ENCODE measurements at regions not wholly inside any gene's neighbourhood (a gene's known extent, or its start where the extent isn't known, plus 50 kb on each side); places are given as distances from the start of the nearest gene placed in this dataset.

DNA sequence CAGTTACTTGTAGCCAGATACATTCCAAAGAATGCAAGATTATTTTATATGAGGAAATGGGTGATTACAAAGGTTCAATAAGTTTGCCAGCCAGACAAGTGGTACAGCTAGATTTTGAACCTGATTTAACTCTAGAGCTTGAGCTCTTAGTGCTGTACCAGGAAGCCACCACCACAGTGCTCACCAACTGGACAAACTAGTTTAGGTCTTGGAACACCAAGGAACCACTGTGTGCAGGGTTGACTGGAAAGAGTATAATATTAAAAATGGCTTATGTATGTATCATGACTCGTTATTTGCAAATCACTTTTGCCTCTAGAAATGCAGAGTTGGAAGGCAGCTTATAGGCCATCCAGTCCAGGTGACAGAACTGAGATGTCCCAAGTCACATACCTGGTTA lies 177.2 kb downstream of the TXNL1 start:
- DNase-seq (ENCODE audit: low read depth, low spot score) = no peak
- no peak overlapping the region for H3K27ac ChIP-seq
- no peaks in the 10 kb centered on the region for H3K36me3 ChIP-seq (ENCODE audit: insufficient read depth, low read length)
- TF ChIP-seq EZH2 (IDR thresholded peaks at IDR 0.05) = no peak
- TF ChIP-seq POLR2AphosphoS5 (IDR thresholded peaks at IDR 0.05; ENCODE audit: borderline replicate concordance, low read depth, low read length) = no peak
- no peak for TF ChIP-seq FOXP2 (optimal IDR thresholded peaks at IDR 0.05; ENCODE audit: control extremely low read depth, extremely low read length, insufficient read depth)
- no peaks in the 10 kb centered on the region for H3K9me3 ChIP-seq (ENCODE audit: low read depth, low read length)
- no peak overlapping the region for H3K4me3 ChIP-seq
- H3K9ac ChIP-seq (ENCODE audit: insufficient read length) = no peak overlapping the region

DNA sequence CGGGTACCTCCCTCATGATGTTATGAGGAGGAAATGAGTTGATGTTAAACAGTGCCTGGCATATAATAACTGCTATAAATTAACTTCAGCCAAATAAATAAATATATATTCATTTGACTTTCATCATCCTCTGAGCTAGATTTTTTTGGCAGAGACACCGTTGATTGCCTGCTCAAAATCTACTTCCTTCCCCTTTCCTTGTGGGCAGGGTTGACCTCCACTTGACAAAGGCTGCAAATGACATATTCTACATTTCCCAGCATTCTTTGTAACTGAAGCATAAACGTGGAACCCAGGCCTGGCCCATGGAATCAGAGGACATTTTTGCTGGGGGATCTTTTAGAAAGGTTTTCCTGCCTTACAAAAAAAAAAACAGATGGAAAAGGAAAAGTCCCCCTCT lies 177.8 kb downstream of the TXNL1 start:
- no peaks in the 10 kb centered on the region for H3K9me3 ChIP-seq (ENCODE audit: low read depth, low read length)
- no peak for TF ChIP-seq FOXP2 (optimal IDR thresholded peaks at IDR 0.05; ENCODE audit: control extremely low read depth, extremely low read length, insufficient read depth)
- TF ChIP-seq EZH2 (IDR thresholded peaks at IDR 0.05) = no peak
- TF ChIP-seq POLR2AphosphoS5 (IDR thresholded peaks at IDR 0.05; ENCODE audit: borderline replicate concordance, low read depth, low read length) = no peak
- H3K36me3 ChIP-seq (ENCODE audit: insufficient read depth, low read length) = no peaks in the 10 kb centered on the region
- no peak overlapping the region for H3K27ac ChIP-seq
- H3K4me3 ChIP-seq = no peak overlapping the region
- no peak overlapping the region for H3K9ac ChIP-seq (ENCODE audit: insufficient read length)
- DNase-seq (ENCODE audit: low read depth, low spot score) = no peak

DNA sequence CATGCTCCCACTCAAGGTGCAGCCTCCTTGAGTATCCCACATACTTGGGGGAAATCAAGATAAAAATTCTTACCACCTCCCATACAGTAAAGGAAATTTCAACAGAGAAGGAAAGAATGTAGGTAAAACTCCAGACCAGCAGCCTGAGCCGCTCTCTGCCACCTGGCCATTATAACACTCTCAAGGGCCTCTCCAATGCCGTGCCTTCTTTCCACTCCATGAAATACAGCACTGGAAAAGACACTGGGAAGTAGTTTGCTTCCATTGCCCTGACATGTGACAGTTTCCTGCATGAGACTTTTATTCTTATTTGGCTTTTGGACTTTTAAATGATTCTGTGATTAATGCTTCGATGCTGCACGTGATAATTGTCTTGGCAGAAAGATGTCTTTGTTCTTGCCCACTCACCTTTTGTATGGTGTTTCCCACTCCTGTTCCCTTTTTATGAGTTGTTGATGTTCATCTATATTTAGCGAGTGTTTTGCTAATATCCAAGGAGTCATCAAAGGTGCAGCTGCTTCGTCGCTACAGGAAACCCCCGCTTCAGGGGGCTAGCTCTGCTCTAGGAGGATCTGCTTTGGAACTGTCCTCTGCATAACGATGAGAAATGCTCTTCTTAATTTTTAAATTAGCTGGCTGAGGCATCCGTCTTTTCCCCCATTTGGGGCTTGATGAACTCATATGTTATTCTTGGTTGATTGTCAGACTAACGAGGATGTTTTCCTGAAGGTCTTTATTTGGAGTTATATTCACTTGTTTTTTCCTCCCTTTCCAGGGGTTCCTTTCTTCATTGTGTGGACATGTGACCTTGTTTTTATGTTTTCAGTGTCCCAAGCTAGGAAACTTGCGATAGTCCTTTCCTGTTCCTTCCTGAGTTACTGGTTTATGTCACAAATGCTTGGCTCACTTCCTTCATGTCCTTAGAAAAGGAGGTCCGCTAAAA lies 179.4 kb downstream of the TXNL1 start:
- no peak overlapping the region for H3K27ac ChIP-seq
- H3K36me3 ChIP-seq (ENCODE audit: insufficient read depth, low read length) = no peaks in the 10 kb centered on the region
- H3K9ac ChIP-seq (ENCODE audit: insufficient read length) = no peak overlapping the region
- DNase-seq (ENCODE audit: low read depth, low spot score) = no peak
- H3K4me3 ChIP-seq = no peak overlapping the region
- TF ChIP-seq POLR2AphosphoS5 (IDR thresholded peaks at IDR 0.05; ENCODE audit: borderline replicate concordance, low read depth, low read length) (no peak), FOXP2 (optimal IDR thresholded peaks at IDR 0.05; ENCODE audit: control extremely low read depth, extremely low read length, insufficient read depth) (no peak), EZH2 (IDR thresholded peaks at IDR 0.05) (no peak)
- H3K9me3 ChIP-seq (ENCODE audit: low read depth, low read length) = no peaks in the 10 kb centered on the region

DNA sequence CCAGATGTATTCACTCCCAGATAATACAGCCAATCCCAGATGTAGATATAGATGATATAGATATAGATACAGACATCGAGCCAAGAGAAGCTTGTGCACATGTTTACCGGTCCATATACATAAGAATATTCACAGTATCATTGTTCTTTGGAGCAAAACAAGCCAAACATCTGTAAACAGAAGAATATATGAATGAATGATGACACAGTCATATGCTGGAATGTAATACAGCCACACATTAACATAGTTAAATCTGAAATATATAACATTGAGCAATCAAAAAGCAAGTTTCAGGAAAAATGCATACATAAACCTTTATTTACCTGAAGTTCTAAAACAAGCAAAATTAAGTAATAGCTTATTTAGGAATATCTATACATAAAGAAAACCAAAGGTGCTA lies 182.5 kb downstream of the TXNL1 start:
- H3K27ac ChIP-seq = no peak overlapping the region
- H3K4me3 ChIP-seq = no peak overlapping the region
- DNase-seq (ENCODE audit: low read depth, low spot score) = no peak
- no peaks in the 10 kb centered on the region for H3K9me3 ChIP-seq (ENCODE audit: low read depth, low read length)
- H3K9ac ChIP-seq (ENCODE audit: insufficient read length) = no peak overlapping the region
- no peak for TF ChIP-seq EZH2 (IDR thresholded peaks at IDR 0.05)
- TF ChIP-seq FOXP2 (optimal IDR thresholded peaks at IDR 0.05; ENCODE audit: control extremely low read depth, extremely low read length, insufficient read depth) = no peak
- no peak for TF ChIP-seq POLR2AphosphoS5 (IDR thresholded peaks at IDR 0.05; ENCODE audit: borderline replicate concordance, low read depth, low read length)
- no peaks in the 10 kb centered on the region for H3K36me3 ChIP-seq (ENCODE audit: insufficient read depth, low read length)

- H3K27ac ChIP-seq = no peak overlapping the region
- no peak for TF ChIP-seq FOXP2 (optimal IDR thresholded peaks at IDR 0.05; ENCODE audit: control extremely low read depth, extremely low read length, insufficient read depth)
- no peak for TF ChIP-seq POLR2AphosphoS5 (IDR thresholded peaks at IDR 0.05; ENCODE audit: borderline replicate concordance, low read depth, low read length)
- no peak for TF ChIP-seq EZH2 (IDR thresholded peaks at IDR 0.05)
- no peaks in the 10 kb centered on the region for H3K36me3 ChIP-seq (ENCODE audit: insufficient read depth, low read length)
Observed at GRCh38 chr18:56455141-56455540, 183.3 kb downstream of the TXNL1 start.

GRCh38 chr18:56453631-56454030 lies 184.8 kb downstream of the TXNL1 start:
- Histone ChIP-seq H3K9ac (ENCODE audit: insufficient read length) (no peak overlapping the region), H3K36me3 (ENCODE audit: insufficient read depth, low read length) (no peaks in the 10 kb centered on the region), H3K4me3 (no peak overlapping the region), H3K27ac (0 out of 2 replicates have a peak overlapping the region, but pooled peaks have one; percentile 16), H3K9me3 (ENCODE audit: low read depth, low read length) (no peaks in the 10 kb centered on the region)
- DNase-seq (ENCODE audit: low read depth, low spot score) = no peak
- no peak for TF ChIP-seq EZH2 (IDR thresholded peaks at IDR 0.05)
- TF ChIP-seq POLR2AphosphoS5 (IDR thresholded peaks at IDR 0.05; ENCODE audit: borderline replicate concordance, low read depth, low read length) = no peak
- TF ChIP-seq FOXP2 (optimal IDR thresholded peaks at IDR 0.05; ENCODE audit: control extremely low read depth, extremely low read length, insufficient read depth) = no peak

More at GRCh38 chr18:56455141-56455540, 183.3 kb downstream of the TXNL1 start:
- no peak for DNase-seq (ENCODE audit: low read depth, low spot score)
- H3K4me3 ChIP-seq = no peak overlapping the region
- no peaks in the 10 kb centered on the region for H3K9me3 ChIP-seq (ENCODE audit: low read depth, low read length)
- H3K9ac ChIP-seq (ENCODE audit: insufficient read length) = no peak overlapping the region

GRCh38 chr18:56451188-56451587 lies 187.2 kb downstream of the TXNL1 start:
- Histone ChIP-seq H3K36me3 (ENCODE audit: insufficient read depth, low read length) (no peaks in the 10 kb centered on the region), H3K27ac (no peak overlapping the region), H3K9ac (ENCODE audit: insufficient read length) (no peak overlapping the region), H3K4me3 (no peak overlapping the region), H3K9me3 (ENCODE audit: low read depth, low read length) (no peaks in the 10 kb centered on the region)
- TF ChIP-seq POLR2AphosphoS5 (IDR thresholded peaks at IDR 0.05; ENCODE audit: borderline replicate concordance, low read depth, low read length) (no peak), FOXP2 (optimal IDR thresholded peaks at IDR 0.05; ENCODE audit: control extremely low read depth, extremely low read length, insufficient read depth) (no peak), EZH2 (IDR thresholded peaks at IDR 0.05) (no peak)
- DNase-seq (ENCODE audit: low read depth, low spot score) = no peak

DNA sequence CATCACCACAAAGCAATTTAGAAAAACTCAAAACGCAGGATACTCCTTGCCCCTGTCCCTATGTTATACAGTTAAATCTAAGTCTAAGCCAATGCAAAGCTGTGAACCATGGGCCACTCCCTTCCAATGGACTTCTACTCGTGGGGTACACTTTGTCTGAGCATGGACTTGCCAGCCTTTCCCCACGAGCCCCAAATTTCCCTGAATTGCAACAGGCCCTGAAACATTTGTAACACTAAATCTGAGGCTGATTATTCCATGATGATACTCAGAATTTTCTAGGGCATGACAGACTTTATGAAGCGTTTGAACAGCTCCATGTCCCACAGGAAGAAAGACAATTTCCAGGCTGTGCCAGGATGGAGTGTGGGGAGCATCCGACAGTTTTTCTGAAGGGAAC lies 189.6 kb downstream of the TXNL1 start:
- TF ChIP-seq POLR2AphosphoS5 (IDR thresholded peaks at IDR 0.05; ENCODE audit: borderline replicate concordance, low read depth, low read length) = no peak
- TF ChIP-seq EZH2 (IDR thresholded peaks at IDR 0.05) = no peak
- no peak for TF ChIP-seq FOXP2 (optimal IDR thresholded peaks at IDR 0.05; ENCODE audit: control extremely low read depth, extremely low read length, insufficient read depth)
- Histone ChIP-seq H3K9me3 (ENCODE audit: low read depth, low read length) (no peaks in the 10 kb centered on the region), H3K9ac (ENCODE audit: insufficient read length) (no peak overlapping the region), H3K4me3 (no peak overlapping the region), H3K27ac (no peak overlapping the region), H3K36me3 (ENCODE audit: insufficient read depth, low read length) (no peaks in the 10 kb centered on the region)
- DNase-seq (ENCODE audit: low read depth, low spot score) = no peak

All from SK-N-MC (cell line).